Anterior cingulate cortex (tissue), 58 donors: ENCODE measurements at regions not wholly inside any gene's neighbourhood (a gene's known extent, or its start where the extent isn't known, plus 50 kb on each side); places are given as distances from the start of the nearest gene placed in this dataset.

Experiments used
- DNase-seq, 58 donors: peaks; one replicate each; lab custom pipeline; 2025; lab: John Stamatoyannopoulos, UW

GRCh38 chr18:5601188-5601624 lies 57.4 kb upstream of the EPB41L3 start:
- no peak for DNase-seq

GRCh38 chr18:5600378-5601071 lies 56.7 kb upstream of the EPB41L3 start:
- DNase-seq: no peak

GRCh38 chr18:5596585-5596984 lies 52.8 kb upstream of the EPB41L3 start:
- no peak for DNase-seq
